ENCODE measurements at regions not wholly inside any gene's neighbourhood (a gene's known extent, or its start where the extent isn't known, plus 50 kb on each side); places are given as distances from the start of the nearest gene placed in this dataset.

- H2AFZ ChIP-seq (ENCODE audit: low read depth, low read length) = no peak overlapping the region
- no peak overlapping the region for H3K9ac ChIP-seq (ENCODE audit: low read length)
- H3K79me2 ChIP-seq (ENCODE audit: low read length) = no peaks in the 10 kb centered on the region
- H3K4me3 ChIP-seq (ENCODE audit: low read length) = no peak overlapping the region
- no peak overlapping the region for H3K4me2 ChIP-seq (ENCODE audit: low read length)
- H3K36me3 ChIP-seq (replicated peaks; ENCODE audit: low read depth, low read length) = no peaks in the 10 kb centered on the region
- no peak overlapping the region for H3K27ac ChIP-seq (ENCODE audit: low read length)
- no peaks in the 10 kb centered on the region for H3K4me1 ChIP-seq (ENCODE audit: low read length)
- H4K20me1 ChIP-seq (ENCODE audit: insufficient read depth, low read length) = no peaks in the 10 kb centered on the region
- H3K27me3 ChIP-seq (ENCODE audit: low read depth, low read length) = no peaks in the 10 kb centered on the region
- no peaks in the 10 kb centered on the region for H3K9me3 ChIP-seq (ENCODE audit: insufficient read depth, low read length)
- TF ChIP-seq, protein P1, sequence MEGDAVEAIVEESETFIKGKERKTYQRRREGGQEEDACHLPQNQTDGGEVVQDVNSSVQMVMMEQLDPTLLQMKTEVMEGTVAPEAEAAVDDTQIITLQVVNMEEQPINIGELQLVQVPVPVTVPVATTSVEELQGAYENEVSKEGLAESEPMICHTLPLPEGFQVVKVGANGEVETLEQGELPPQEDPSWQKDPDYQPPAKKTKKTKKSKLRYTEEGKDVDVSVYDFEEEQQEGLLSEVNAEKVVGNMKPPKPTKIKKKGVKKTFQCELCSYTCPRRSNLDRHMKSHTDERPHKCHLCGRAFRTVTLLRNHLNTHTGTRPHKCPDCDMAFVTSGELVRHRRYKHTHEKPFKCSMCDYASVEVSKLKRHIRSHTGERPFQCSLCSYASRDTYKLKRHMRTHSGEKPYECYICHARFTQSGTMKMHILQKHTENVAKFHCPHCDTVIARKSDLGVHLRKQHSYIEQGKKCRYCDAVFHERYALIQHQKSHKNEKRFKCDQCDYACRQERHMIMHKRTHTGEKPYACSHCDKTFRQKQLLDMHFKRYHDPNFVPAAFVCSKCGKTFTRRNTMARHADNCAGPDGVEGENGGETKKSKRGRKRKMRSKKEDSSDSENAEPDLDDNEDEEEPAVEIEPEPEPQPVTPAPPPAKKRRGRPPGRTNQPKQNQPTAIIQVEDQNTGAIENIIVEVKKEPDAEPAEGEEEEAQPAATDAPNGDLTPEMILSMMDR (IDR thresholded peaks at IDR 0.05; ENCODE audit: low read depth, low read length) = no peak
- no peak for TF ChIP-seq EZH2phosphoT487 (IDR thresholded peaks at IDR 0.05; ENCODE audit: low read depth)
Measured at GRCh38 chr5:92179651-92180050, 796.5 kb upstream of the ARRDC3 start.

DNA sequence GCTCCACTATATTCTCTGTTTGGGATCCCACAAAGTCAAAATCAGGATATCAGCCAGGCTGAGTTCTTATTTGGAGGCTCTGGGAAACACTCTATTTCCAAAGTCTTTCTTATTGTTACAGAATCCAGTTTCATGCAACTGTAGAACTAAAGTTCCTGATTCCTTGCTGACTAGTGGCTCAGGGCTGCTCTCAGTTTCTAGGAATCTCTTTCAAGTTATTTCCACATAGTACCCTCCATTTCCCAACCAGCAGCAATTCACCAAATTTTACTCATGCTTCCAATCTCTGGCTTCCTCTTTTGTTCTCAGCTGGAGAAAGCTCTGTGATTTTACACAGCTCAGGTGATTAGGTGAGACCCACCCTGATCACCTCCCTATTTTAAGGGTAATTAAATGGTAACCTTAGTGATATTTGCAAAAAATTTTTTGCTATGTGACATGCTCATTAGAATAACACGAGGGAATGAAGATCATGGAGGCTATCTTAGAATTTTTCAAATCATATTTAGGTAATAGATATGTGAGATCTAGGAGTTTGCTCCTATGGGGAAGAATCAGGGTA lies 794.9 kb upstream of the ARRDC3 start:
- TF ChIP-seq, protein P1 (IDR thresholded peaks at IDR 0.05; ENCODE audit: low read depth, low read length) = no peak
- no peak for TF ChIP-seq EZH2phosphoT487 (IDR thresholded peaks at IDR 0.05; ENCODE audit: low read depth)
- H3K27me3 ChIP-seq (ENCODE audit: low read depth, low read length) = no peaks in the 10 kb centered on the region
- H3K27ac ChIP-seq (ENCODE audit: low read length) = no peak overlapping the region
- H2AFZ ChIP-seq (ENCODE audit: low read depth, low read length) = no peak overlapping the region
- H3K79me2 ChIP-seq (ENCODE audit: low read length) = no peaks in the 10 kb centered on the region
- H3K9ac ChIP-seq (ENCODE audit: low read length) = no peak overlapping the region
- no peaks in the 10 kb centered on the region for H3K4me1 ChIP-seq (ENCODE audit: low read length)
- H3K4me3 ChIP-seq (ENCODE audit: low read length) = no peak overlapping the region
- no peaks in the 10 kb centered on the region for H4K20me1 ChIP-seq (ENCODE audit: insufficient read depth, low read length)
- H3K4me2 ChIP-seq (ENCODE audit: low read length) = no peak overlapping the region
- H3K9me3 ChIP-seq (ENCODE audit: insufficient read depth, low read length) = no peaks in the 10 kb centered on the region
- H3K36me3 ChIP-seq (replicated peaks; ENCODE audit: low read depth, low read length) = no peaks in the 10 kb centered on the region

DNA sequence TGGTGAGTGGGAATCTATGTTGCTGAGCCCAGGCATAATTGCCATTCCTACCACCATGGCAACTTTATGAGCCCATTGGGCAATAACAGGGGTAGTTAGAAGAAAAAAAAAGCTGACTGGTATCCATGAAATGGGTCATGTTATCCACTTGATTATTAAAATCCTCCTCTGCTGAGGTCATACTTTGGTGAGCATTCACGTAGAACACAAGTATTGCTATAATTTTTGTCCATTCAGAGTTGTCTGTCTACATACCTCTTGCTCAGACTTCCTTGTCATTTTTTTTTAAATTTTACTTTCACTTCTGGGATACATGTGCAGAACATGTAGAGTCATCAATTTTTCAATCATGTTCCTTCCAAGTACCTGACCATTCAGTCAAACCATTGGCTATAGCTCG lies 780.8 kb upstream of the ARRDC3 start:
- no peak overlapping the region for H3K9ac ChIP-seq (ENCODE audit: low read length)
- H3K27ac ChIP-seq (ENCODE audit: low read length) = no peak overlapping the region
- H3K36me3 ChIP-seq (replicated peaks; ENCODE audit: low read depth, low read length) = no peaks in the 10 kb centered on the region
- no peaks in the 10 kb centered on the region for H4K20me1 ChIP-seq (ENCODE audit: insufficient read depth, low read length)
- H3K4me2 ChIP-seq (ENCODE audit: low read length) = no peak overlapping the region
- H3K4me1 ChIP-seq (ENCODE audit: low read length) = no peaks in the 10 kb centered on the region
- no peak overlapping the region for H2AFZ ChIP-seq (ENCODE audit: low read depth, low read length)
- no peak for TF ChIP-seq EZH2phosphoT487 (IDR thresholded peaks at IDR 0.05; ENCODE audit: low read depth)
- TF ChIP-seq, protein P1 (IDR thresholded peaks at IDR 0.05; ENCODE audit: low read depth, low read length) = no peak
- H3K4me3 ChIP-seq (ENCODE audit: low read length) = no peak overlapping the region
- no peaks in the 10 kb centered on the region for H3K27me3 ChIP-seq (ENCODE audit: low read depth, low read length)
- no peaks in the 10 kb centered on the region for H3K79me2 ChIP-seq (ENCODE audit: low read length)
- H3K9me3 ChIP-seq (ENCODE audit: insufficient read depth, low read length) = no peaks in the 10 kb centered on the region

GRCh38 chr5:92147798-92148197 lies 764.7 kb upstream of the ARRDC3 start:
- no peaks in the 10 kb centered on the region for H3K36me3 ChIP-seq (replicated peaks; ENCODE audit: low read depth, low read length)
- no peak overlapping the region for H3K4me2 ChIP-seq (ENCODE audit: low read length)
- TF ChIP-seq, protein P1 (IDR thresholded peaks at IDR 0.05; ENCODE audit: low read depth, low read length) = no peak
- no peak for TF ChIP-seq EZH2phosphoT487 (IDR thresholded peaks at IDR 0.05; ENCODE audit: low read depth)
- no peaks in the 10 kb centered on the region for H3K27me3 ChIP-seq (ENCODE audit: low read depth, low read length)
- no peaks in the 10 kb centered on the region for H3K79me2 ChIP-seq (ENCODE audit: low read length)
- no peak overlapping the region for H3K9ac ChIP-seq (ENCODE audit: low read length)
- H3K9me3 ChIP-seq (ENCODE audit: insufficient read depth, low read length) = no peaks in the 10 kb centered on the region
- peaks cover 9% of the 10 kb centered on the region for H3K4me1 ChIP-seq (ENCODE audit: low read length)
- no peak overlapping the region for H2AFZ ChIP-seq (ENCODE audit: low read depth, low read length)
- no peak overlapping the region for H3K4me3 ChIP-seq (ENCODE audit: low read length)
- no peaks in the 10 kb centered on the region for H4K20me1 ChIP-seq (ENCODE audit: insufficient read depth, low read length)
- H3K27ac ChIP-seq (ENCODE audit: low read length) = no peak overlapping the region

Measured in OCI-LY3 (cell line).